ENCODE measurements at regions not wholly inside any gene's neighbourhood (a gene's known extent, or its start where the extent isn't known, plus 50 kb on each side); places are given as distances from the start of the nearest gene placed in this dataset.

GRCh38 chr1:219105893-219106292 is 67.8 kb upstream of the LYPLAL1 start:
- no peak for TF ChIP-seq POLR2AphosphoS5 (IDR thresholded peaks at IDR 0.05; ENCODE audit: borderline replicate concordance, low read depth, low read length)
- no peak for TF ChIP-seq EZH2 (IDR thresholded peaks at IDR 0.05)
- no peak for TF ChIP-seq FOXP2 (optimal IDR thresholded peaks at IDR 0.05; ENCODE audit: control extremely low read depth, extremely low read length, insufficient read depth)
